Activated CD8-positive, alpha-beta T cell treated with anti-CD3 and anti-CD28 coated beads, Interleukin-2, amount 10 ng/mL, durations not matched to agents 7 days and 5 days (primary cell): ENCODE measurements at regions not wholly inside any gene's neighbourhood (a gene's known extent, or its start where the extent isn't known, plus 50 kb on each side); places are given as distances from the start of the nearest gene placed in this dataset.

Source experiments
- ATAC-seq: fragments of 150-1000 bp; cut with Tn5 transposase; one replicate; pipeline ENCODE4 v1.10.0; 2021; ENCODE audit warnings: moderate library complexity
- CTCF ChIA-PET: fragments of 350-600 bp; sonication (Branson Sonifier 250); formaldehyde crosslinking; loops from one replicate; lab custom pipeline; 2021; ENCODE audit warnings: antibody characterized with exemption; lab: Charles Lee
- POLR2A ChIA-PET: fragments of 350-600 bp; sonication (Branson Sonifier 250); formaldehyde crosslinking; loops from one replicate; lab custom pipeline; 2021; ENCODE audit warnings: antibody characterized with exemption; lab: Charles Lee
- DNase-seq: peaks from one replicate; pipeline ENCODE4 v3.0.0-alpha.2; 2020
- H3K27ac Mint-ChIP-seq: one replicate; pipeline ENCODE4 v1.8.0; 2021; ENCODE audit warnings: mild to moderate bottlenecking, mixed read lengths
- H3K27me3 Mint-ChIP-seq: one replicate; pipeline ENCODE4 v1.8.0; 2021; ENCODE audit warnings: low read depth, mixed read lengths
- H3K36me3 Mint-ChIP-seq: one replicate; pipeline ENCODE4 v1.8.0; 2021; ENCODE audit warnings: low read depth, mixed read lengths
- H3K4me1 Mint-ChIP-seq: one replicate; pipeline ENCODE4 v1.8.0; 2021; ENCODE audit warnings: low read depth, mixed read lengths
- H3K4me3 Mint-ChIP-seq: one replicate; pipeline ENCODE4 v1.8.0; 2021; ENCODE audit warnings: mild to moderate bottlenecking, mixed read lengths
- H3K9me3 Mint-ChIP-seq: one replicate; pipeline ENCODE4 v1.8.0; 2022; ENCODE audit warnings: mixed read lengths; ENCODE audit not compliant: insufficient read depth

DNA sequence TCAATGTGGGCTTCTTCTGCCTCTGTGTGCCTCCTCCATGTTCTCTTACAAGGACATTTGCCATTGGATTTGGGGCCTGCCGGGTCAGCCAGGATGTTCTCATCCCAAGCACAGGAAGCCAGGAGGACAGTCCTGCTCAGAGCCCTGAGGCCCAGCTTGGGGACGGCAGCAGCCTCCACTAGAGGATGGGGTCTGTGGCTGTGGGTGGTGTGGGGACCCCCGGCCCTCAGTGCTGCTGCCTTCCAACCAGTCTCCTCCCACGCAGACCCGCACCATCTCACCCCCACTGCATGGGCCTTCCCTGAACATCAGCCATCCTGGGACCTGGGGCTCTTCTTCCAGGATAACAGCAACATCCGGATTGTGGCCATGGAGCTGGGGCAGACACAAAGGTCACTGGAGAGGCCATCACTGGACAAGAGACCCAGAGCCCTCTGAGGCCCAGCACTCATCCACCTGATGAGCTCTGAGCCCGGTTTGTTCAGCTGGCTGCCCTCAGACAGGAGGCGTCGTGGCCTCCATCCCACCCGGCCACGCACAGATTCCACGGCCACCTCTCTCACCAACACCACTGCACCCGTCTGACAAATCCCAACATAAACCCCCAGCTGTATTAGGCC, 56.5 kb upstream of the C14orf180 start:
- H3K36me3 Mint-ChIP-seq: no peaks in the 10 kb centered on the region
- H3K9me3 Mint-ChIP-seq: no peaks in the 10 kb centered on the region
- DNase-seq (no peak), ATAC-seq (no peak)
- no peak overlapping the region for H3K4me3 Mint-ChIP-seq
- POLR2A ChIA-PET: no interaction called here
- no peak overlapping the region for H3K27ac Mint-ChIP-seq
- no peaks in the 10 kb centered on the region for H3K4me1 Mint-ChIP-seq
- no peaks in the 10 kb centered on the region for H3K27me3 Mint-ChIP-seq
- CTCF ChIA-PET: no interaction called here

DNA sequence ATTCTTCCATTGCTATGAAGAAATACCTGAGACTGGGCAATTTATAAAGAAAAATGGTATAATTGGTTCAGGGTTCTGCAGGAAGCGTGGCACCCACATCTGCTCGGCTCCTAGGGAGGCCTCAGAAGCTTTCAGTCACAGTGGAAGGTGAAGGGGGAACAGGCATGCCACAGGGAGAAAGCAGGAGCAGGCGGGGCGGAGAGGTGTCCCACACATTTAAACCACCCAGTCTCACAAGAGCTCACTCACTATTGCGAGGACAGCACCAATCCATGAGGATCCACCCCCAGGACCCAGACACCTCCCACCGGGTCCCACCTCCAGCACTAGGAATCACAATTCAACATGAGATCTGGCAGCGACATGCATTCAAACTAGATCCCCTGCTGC, 56.0 kb upstream of the C14orf180 start:
- CTCF ChIA-PET: no interaction called here

DNA sequence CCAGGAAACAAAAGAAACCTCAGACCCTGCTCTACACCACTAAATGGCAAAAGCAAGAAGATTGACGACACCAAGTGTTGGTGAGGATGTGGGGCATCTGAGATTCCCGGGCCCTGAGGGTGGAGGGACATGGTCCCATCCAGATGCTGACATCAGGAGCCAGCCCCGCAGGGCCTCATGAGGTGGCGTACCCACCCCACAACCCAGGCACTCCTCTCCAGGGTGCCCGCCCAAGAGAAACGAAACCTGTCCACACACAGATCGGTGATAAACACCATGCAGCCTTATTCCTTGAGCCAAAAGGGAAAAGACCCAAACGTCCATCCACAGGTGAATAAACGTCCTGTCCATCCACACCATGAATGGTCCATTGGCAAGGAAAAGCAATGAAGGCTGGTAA, 54.8 kb upstream of the C14orf180 start:
- ATAC-seq (no peak), DNase-seq (no peak)
- no peak overlapping the region for H3K4me3 Mint-ChIP-seq
- CTCF ChIA-PET: no interaction called here
- no peaks in the 10 kb centered on the region for H3K36me3 Mint-ChIP-seq
- H3K27me3 Mint-ChIP-seq: no peaks in the 10 kb centered on the region
- H3K4me1 Mint-ChIP-seq: no peaks in the 10 kb centered on the region
- H3K27ac Mint-ChIP-seq: no peak overlapping the region
- no peaks in the 10 kb centered on the region for H3K9me3 Mint-ChIP-seq
- POLR2A ChIA-PET: no interaction called here

More for the DNA sequence above, 56.0 kb upstream of the C14orf180 start:
- no peaks in the 10 kb centered on the region for H3K27me3 Mint-ChIP-seq
- ATAC-seq (no peak), DNase-seq (no peak)
- H3K4me3 Mint-ChIP-seq: no peak overlapping the region
- POLR2A ChIA-PET: no interaction called here
- H3K9me3 Mint-ChIP-seq: no peaks in the 10 kb centered on the region
- no peaks in the 10 kb centered on the region for H3K36me3 Mint-ChIP-seq
- H3K4me1 Mint-ChIP-seq: no peaks in the 10 kb centered on the region
- no peak overlapping the region for H3K27ac Mint-ChIP-seq

DNA sequence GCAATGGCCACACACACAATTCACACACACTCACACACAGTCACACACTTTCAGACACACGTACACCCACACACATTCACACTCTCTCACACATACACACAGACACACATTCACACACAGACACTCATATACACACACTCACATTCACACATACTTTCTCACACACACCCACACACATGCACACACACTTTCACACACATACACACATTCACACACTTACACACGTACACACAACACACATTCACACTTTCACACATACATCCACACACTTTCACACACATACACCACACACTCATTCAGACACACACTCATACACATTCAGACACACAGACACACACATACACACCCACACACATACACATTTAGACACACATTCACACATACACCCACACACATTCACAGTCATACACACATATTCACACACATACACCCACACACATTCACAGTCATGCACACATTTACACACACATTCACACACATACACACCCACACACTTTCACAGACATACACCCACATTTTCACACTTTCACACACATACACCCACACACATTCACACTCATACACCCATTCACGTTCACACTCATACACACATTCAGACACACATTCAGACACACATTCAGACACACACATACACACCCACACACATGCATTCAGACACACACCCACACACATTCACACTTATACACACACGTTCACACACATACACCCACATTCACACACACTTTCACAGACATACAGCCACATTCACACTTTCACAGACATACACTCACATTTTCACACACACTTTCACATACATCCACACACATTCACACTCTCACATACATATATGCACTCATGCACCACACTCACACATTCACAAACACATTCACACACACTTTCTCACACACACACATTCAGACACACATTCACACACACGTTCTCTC, 52.6 kb upstream of the C14orf180 start:
- no peak overlapping the region for H3K27ac Mint-ChIP-seq
- ChIA-PET CTCF (no interaction called here), POLR2A (no interaction called here)
- no peaks in the 10 kb centered on the region for H3K9me3 Mint-ChIP-seq
- H3K36me3 Mint-ChIP-seq: no peaks in the 10 kb centered on the region
- no peaks in the 10 kb centered on the region for H3K4me1 Mint-ChIP-seq
- no peak for ATAC-seq
- no peak overlapping the region for H3K4me3 Mint-ChIP-seq
- no peak for DNase-seq
- no peaks in the 10 kb centered on the region for H3K27me3 Mint-ChIP-seq

DNA sequence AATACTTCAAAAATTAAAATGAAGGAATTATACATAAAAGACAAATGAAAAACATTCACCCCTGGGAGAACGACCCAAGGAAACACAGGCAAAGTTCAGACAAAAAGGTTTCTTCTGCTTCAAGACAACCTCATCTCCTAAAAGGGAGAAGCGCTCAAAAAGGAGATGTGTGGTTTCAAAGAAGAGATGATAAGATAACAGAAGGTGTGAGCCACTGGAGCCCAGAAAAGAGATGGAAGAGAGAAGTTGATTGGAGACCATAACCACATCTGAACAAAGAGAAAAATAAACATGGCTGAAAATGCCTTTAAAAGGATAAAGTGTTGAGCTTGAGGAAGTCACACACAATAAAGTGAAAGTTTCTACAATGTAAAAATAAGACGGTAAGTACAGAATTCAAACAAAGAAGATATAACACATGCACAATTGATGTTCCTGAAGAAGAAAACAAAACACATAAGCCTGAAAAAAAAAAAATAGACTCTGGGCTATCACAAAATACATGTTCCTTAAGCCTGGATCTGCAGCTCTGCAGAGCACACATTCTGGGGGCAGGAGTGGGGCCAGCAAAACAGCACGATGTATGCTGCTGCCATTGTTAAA, 51.6 kb upstream of the C14orf180 start:
- DNase-seq (no peak), ATAC-seq (no peak)
- ChIA-PET CTCF (no interaction called here), POLR2A (no interaction called here)
- Mint-ChIP-seq H3K27ac (no peak overlapping the region), H3K36me3 (no peaks in the 10 kb centered on the region), H3K4me1 (no peaks in the 10 kb centered on the region), H3K9me3 (no peaks in the 10 kb centered on the region), H3K4me3 (no peak overlapping the region), H3K27me3 (no peaks in the 10 kb centered on the region)

DNA sequence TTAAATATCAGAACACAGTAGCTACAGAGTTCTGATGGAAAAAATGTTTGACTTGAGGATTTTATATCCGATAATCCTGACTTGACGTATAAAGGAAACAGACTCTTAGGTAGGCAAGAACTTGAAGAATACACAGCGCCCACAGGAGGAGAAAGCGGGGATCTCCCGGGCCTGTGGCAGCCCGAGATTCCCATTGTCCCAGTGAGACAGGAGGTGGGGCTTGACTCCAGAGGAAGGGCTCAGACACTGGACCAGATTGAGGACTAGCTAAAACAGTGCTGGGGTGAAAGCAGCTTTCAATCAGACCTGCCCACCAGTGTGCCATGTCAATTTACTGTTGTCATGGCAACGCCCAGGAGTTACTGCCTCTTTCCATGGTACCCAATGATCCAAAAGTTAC, 51.1 kb upstream of the C14orf180 start:
- H3K9me3 Mint-ChIP-seq: no peaks in the 10 kb centered on the region
- no peak for DNase-seq
- H3K4me3 Mint-ChIP-seq: no peak overlapping the region
- CTCF ChIA-PET: no interaction called here
- no peaks in the 10 kb centered on the region for H3K27me3 Mint-ChIP-seq
- H3K4me1 Mint-ChIP-seq: no peaks in the 10 kb centered on the region
- POLR2A ChIA-PET: no interaction called here
- no peak for ATAC-seq
- H3K27ac Mint-ChIP-seq: no peak overlapping the region
- no peaks in the 10 kb centered on the region for H3K36me3 Mint-ChIP-seq
